GM23338 (cell line): ENCODE measurements at regions not wholly inside any gene's neighbourhood (a gene's known extent, or its start where the extent isn't known, plus 50 kb on each side); places are given as distances from the start of the nearest gene placed in this dataset.

Source experiments
- ATAC-seq: fragments of 200-7000 bp; cut with Tn5 transposase; 3 replicates; pipeline ENCODE4 v1.9.1; 2020
- DNase-seq: peaks from one replicate; pipeline ENCODE4 v3.0.0-alpha.2; 2015; ENCODE audit warnings: low spot score
- H2AFZ ChIP-seq: fragments of 200-600 bp; sonication (generic); 2 replicates; pipeline ENCODE4 v1.8.0; 2016; ENCODE audit warnings: antibody characterized with exemption, mild to moderate bottlenecking, moderate library complexity
- H3F3A ChIP-seq: fragments of 200-600 bp; sonication (generic); replicated peaks from 2 replicates; pipeline ENCODE4 v1.8.0; 2017; ENCODE audit warnings: antibody characterized with exemption, mixed run types, low read depth
- H3K27ac ChIP-seq: fragments of 200-600 bp; sonication (generic); 2 replicates; pipeline ENCODE4 v1.6.1; 2016; ENCODE audit warnings: low read depth
- H3K27me3 ChIP-seq: fragments of 200-600 bp; sonication (generic); 2 replicates; pipeline ENCODE4 v1.8.0; 2016; ENCODE audit warnings: mild to moderate bottlenecking, mixed run types, moderate library complexity; ENCODE audit not compliant: insufficient read depth
- H3K36me3 ChIP-seq: fragments of 200-600 bp; sonication (generic); 2 replicates; pipeline ENCODE4 v1.8.0; 2016; ENCODE audit warnings: mild to moderate bottlenecking; ENCODE audit not compliant: insufficient read depth
- H3K4me1 ChIP-seq: fragments of 200-600 bp; sonication (generic); 2 replicates; pipeline ENCODE4 v1.8.0; 2016; ENCODE audit warnings: mild to moderate bottlenecking, moderate library complexity; ENCODE audit not compliant: insufficient read depth
- H3K4me2 ChIP-seq: fragments of 200-600 bp; sonication (generic); 2 replicates; pipeline ENCODE4 v1.7.1; 2017; ENCODE audit warnings: mixed run types
- H3K4me3 ChIP-seq: fragments of 200-600 bp; sonication (generic); 2 replicates; pipeline ENCODE4 v1.6.1; 2016; ENCODE audit warnings: mixed run types
- H3K79me2 ChIP-seq: fragments of 200-600 bp; sonication (generic); replicated peaks from 2 replicates; pipeline ENCODE4 v1.8.0; 2017; ENCODE audit warnings: mild to moderate bottlenecking; ENCODE audit not compliant: insufficient read depth
- H3K9me2 ChIP-seq: fragments of 200-600 bp; sonication (generic); 2 replicates; pipeline ENCODE4 v1.8.0; 2017; ENCODE audit not compliant: insufficient read depth
- H4K20me1 ChIP-seq: fragments of 200-600 bp; sonication (generic); replicated peaks from 2 replicates; pipeline ENCODE4 v1.8.0; 2017; ENCODE audit warnings: mild to moderate bottlenecking; ENCODE audit not compliant: insufficient read depth
- H3K27ac Mint-ChIP-seq: 2 replicates; pipeline ENCODE4 v1.8.0; 2020; ENCODE audit warnings: inconsistent platforms, mild to moderate bottlenecking, moderate library complexity, mixed read lengths
- H3K27me3 Mint-ChIP-seq: 3 replicates; pipeline ENCODE4 v1.8.0; 2022; ENCODE audit warnings: low read depth, mild to moderate bottlenecking, moderate library complexity, mixed read lengths, inconsistent platforms; ENCODE audit not compliant: insufficient read depth, poor library complexity
- H3K36me3 Mint-ChIP-seq: 3 replicates; pipeline ENCODE4 v1.8.0; 2021; ENCODE audit warnings: low read depth, mild to moderate bottlenecking, inconsistent platforms, moderate library complexity, mixed read lengths
- H3K4me1 Mint-ChIP-seq: 3 replicates; pipeline ENCODE4 v1.8.0; 2020; ENCODE audit warnings: mild to moderate bottlenecking, inconsistent platforms, mixed read lengths
- H3K4me3 Mint-ChIP-seq: 3 replicates; pipeline ENCODE4 v1.8.0; 2021; ENCODE audit warnings: moderate library complexity, mild to moderate bottlenecking, inconsistent platforms, mixed read lengths
- H3K9me3 Mint-ChIP-seq: 3 replicates; pipeline ENCODE4 v1.8.0; 2020; ENCODE audit warnings: moderate library complexity, mild to moderate bottlenecking, inconsistent platforms, mixed read lengths
- CREB1 ChIP-seq: fragments of 250-450 bp; sonication (Bioruptor Pico); IDR thresholded peaks from 2 replicates; pipeline ENCODE4 v1.5.0; 2020; ENCODE audit warnings: low read depth, mild to moderate bottlenecking, moderate library complexity
- ETS1 ChIP-seq: IDR thresholded peaks from 2 replicates; pipeline ENCODE4 v1.6.1; 2016; ENCODE audit warnings: antibody characterized with exemption
- EZH2 ChIP-seq: fragments of 200-600 bp; sonication (generic); IDR thresholded peaks from one replicate; pipeline ENCODE4 v1.8.0; 2017; ENCODE audit warnings: antibody characterized with exemption, mild to moderate bottlenecking, low read depth; ENCODE audit not compliant: unreplicated experiment
- EZH2phosphoT487 ChIP-seq: fragments of 200-600 bp; sonication (generic); IDR thresholded peaks from one replicate; pipeline ENCODE4 v1.8.1; 2018; ENCODE audit warnings: antibody characterized with exemption; ENCODE audit not compliant: unreplicated experiment
- JUNB ChIP-seq: IDR thresholded peaks from one replicate; pipeline ENCODE4 v1.6.1; 2016; ENCODE audit warnings: antibody characterized with exemption; ENCODE audit not compliant: unreplicated experiment
- NANOG ChIP-seq: IDR thresholded peaks from 2 replicates; pipeline ENCODE4 v1.6.1; 2016; ENCODE audit warnings: antibody characterized with exemption, borderline replicate concordance
- POLR2AphosphoS5 ChIP-seq: IDR thresholded peaks from 2 replicates; pipeline ENCODE4 v1.6.1; 2016; ENCODE audit warnings: antibody characterized with exemption, low read depth
- STAT1 ChIP-seq: IDR thresholded peaks from one replicate; pipeline ENCODE4 v1.6.1; 2016; ENCODE audit warnings: antibody characterized with exemption; ENCODE audit not compliant: unreplicated experiment
- ZNF114 ChIP-seq: fragments of 250-450 bp; sonication (Bioruptor Pico); IDR thresholded peaks from 2 replicates; pipeline ENCODE4 v1.5.0; 2020; ENCODE audit warnings: mild to moderate bottlenecking, moderate library complexity
- ZNF331 ChIP-seq: fragments of 250-450 bp; sonication (Bioruptor Pico); IDR thresholded peaks from 2 replicates; pipeline ENCODE4 v1.5.0; 2020; ENCODE audit warnings: low read depth, mild to moderate bottlenecking, moderate library complexity
- TF ChIP-seq, protein P1 (sequence below): IDR thresholded peaks from one replicate; pipeline ENCODE4 v1.6.1; 2018; ENCODE audit warnings: antibody characterized with exemption; ENCODE audit not compliant: unreplicated experiment
- TF ChIP-seq, protein P2 (sequence below), 2 experiments: fragments of 200-600 bp in 1 of 2; sonication (generic) in 1 of 2; conservative IDR thresholded peaks; 2 replicates each; pipeline versions ENCODE4 v1.5.1 to v1.6.1; 2016 to 2017; ENCODE audit warnings: antibody characterized with exemption in 2 of 2, low read depth in 2 of 2, mild to moderate bottlenecking in 2 of 2, moderate library complexity in 1 of 2
- TF ChIP-seq, protein P3 (sequence below): fragments of 250-450 bp; sonication (Bioruptor Pico); IDR thresholded peaks from 2 replicates; pipeline ENCODE4 v1.5.0; 2020; ENCODE audit warnings: mild to moderate bottlenecking, moderate library complexity

DNA sequence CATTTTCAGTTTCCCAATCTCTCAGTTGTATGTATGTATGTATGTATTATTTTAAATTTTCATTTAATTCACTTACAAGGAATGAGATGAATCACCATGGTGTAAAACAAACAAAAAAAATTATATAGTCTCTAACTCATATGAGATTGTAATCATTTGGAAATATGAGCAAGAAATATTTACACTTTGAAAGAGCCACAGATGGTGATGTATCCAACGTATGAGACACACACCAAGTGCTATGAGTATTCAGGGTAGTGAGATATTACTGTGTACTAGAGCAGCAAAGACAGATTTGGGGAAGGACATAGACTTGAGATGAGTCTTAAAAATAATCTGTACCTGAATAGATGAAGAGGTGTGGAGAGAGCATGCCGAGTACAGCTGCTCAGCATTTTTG, 1154.4 kb downstream of the RAPGEF2 start:
- no peaks in the 10 kb centered on the region for H3K79me2 ChIP-seq
- no peaks in the 10 kb centered on the region for H3K4me1 Mint-ChIP-seq
- H3K9me3 Mint-ChIP-seq, result peaks cover 7% of the 10 kb centered on the region
- no peak overlapping the region for H3K4me3 ChIP-seq
- no peaks in the 10 kb centered on the region for H3K27me3 Mint-ChIP-seq
- H3K27ac Mint-ChIP-seq, result no peak overlapping the region
- no peak overlapping the region for H3K27ac ChIP-seq
- TF ChIP-seq, protein P1, sequence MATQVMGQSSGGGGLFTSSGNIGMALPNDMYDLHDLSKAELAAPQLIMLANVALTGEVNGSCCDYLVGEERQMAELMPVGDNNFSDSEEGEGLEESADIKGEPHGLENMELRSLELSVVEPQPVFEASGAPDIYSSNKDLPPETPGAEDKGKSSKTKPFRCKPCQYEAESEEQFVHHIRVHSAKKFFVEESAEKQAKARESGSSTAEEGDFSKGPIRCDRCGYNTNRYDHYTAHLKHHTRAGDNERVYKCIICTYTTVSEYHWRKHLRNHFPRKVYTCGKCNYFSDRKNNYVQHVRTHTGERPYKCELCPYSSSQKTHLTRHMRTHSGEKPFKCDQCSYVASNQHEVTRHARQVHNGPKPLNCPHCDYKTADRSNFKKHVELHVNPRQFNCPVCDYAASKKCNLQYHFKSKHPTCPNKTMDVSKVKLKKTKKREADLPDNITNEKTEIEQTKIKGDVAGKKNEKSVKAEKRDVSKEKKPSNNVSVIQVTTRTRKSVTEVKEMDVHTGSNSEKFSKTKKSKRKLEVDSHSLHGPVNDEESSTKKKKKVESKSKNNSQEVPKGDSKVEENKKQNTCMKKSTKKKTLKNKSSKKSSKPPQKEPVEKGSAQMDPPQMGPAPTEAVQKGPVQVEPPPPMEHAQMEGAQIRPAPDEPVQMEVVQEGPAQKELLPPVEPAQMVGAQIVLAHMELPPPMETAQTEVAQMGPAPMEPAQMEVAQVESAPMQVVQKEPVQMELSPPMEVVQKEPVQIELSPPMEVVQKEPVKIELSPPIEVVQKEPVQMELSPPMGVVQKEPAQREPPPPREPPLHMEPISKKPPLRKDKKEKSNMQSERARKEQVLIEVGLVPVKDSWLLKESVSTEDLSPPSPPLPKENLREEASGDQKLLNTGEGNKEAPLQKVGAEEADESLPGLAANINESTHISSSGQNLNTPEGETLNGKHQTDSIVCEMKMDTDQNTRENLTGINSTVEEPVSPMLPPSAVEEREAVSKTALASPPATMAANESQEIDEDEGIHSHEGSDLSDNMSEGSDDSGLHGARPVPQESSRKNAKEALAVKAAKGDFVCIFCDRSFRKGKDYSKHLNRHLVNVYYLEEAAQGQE, result no peak
- no peak for TF ChIP-seq CREB1 (CRISPR knock-in tag)
- no peak for TF ChIP-seq EZH2
- no peak for TF ChIP-seq STAT1
- TF ChIP-seq, protein P2, sequence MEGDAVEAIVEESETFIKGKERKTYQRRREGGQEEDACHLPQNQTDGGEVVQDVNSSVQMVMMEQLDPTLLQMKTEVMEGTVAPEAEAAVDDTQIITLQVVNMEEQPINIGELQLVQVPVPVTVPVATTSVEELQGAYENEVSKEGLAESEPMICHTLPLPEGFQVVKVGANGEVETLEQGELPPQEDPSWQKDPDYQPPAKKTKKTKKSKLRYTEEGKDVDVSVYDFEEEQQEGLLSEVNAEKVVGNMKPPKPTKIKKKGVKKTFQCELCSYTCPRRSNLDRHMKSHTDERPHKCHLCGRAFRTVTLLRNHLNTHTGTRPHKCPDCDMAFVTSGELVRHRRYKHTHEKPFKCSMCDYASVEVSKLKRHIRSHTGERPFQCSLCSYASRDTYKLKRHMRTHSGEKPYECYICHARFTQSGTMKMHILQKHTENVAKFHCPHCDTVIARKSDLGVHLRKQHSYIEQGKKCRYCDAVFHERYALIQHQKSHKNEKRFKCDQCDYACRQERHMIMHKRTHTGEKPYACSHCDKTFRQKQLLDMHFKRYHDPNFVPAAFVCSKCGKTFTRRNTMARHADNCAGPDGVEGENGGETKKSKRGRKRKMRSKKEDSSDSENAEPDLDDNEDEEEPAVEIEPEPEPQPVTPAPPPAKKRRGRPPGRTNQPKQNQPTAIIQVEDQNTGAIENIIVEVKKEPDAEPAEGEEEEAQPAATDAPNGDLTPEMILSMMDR (conservative IDR thresholded peaks at IDR 0.05; ENCODE audit: low read depth in 2 of 2), result no peak
- TF ChIP-seq ETS1, result no peak
- TF ChIP-seq EZH2phosphoT487, result no peak
- TF ChIP-seq JUNB, result no peak
- TF ChIP-seq, protein P3, sequence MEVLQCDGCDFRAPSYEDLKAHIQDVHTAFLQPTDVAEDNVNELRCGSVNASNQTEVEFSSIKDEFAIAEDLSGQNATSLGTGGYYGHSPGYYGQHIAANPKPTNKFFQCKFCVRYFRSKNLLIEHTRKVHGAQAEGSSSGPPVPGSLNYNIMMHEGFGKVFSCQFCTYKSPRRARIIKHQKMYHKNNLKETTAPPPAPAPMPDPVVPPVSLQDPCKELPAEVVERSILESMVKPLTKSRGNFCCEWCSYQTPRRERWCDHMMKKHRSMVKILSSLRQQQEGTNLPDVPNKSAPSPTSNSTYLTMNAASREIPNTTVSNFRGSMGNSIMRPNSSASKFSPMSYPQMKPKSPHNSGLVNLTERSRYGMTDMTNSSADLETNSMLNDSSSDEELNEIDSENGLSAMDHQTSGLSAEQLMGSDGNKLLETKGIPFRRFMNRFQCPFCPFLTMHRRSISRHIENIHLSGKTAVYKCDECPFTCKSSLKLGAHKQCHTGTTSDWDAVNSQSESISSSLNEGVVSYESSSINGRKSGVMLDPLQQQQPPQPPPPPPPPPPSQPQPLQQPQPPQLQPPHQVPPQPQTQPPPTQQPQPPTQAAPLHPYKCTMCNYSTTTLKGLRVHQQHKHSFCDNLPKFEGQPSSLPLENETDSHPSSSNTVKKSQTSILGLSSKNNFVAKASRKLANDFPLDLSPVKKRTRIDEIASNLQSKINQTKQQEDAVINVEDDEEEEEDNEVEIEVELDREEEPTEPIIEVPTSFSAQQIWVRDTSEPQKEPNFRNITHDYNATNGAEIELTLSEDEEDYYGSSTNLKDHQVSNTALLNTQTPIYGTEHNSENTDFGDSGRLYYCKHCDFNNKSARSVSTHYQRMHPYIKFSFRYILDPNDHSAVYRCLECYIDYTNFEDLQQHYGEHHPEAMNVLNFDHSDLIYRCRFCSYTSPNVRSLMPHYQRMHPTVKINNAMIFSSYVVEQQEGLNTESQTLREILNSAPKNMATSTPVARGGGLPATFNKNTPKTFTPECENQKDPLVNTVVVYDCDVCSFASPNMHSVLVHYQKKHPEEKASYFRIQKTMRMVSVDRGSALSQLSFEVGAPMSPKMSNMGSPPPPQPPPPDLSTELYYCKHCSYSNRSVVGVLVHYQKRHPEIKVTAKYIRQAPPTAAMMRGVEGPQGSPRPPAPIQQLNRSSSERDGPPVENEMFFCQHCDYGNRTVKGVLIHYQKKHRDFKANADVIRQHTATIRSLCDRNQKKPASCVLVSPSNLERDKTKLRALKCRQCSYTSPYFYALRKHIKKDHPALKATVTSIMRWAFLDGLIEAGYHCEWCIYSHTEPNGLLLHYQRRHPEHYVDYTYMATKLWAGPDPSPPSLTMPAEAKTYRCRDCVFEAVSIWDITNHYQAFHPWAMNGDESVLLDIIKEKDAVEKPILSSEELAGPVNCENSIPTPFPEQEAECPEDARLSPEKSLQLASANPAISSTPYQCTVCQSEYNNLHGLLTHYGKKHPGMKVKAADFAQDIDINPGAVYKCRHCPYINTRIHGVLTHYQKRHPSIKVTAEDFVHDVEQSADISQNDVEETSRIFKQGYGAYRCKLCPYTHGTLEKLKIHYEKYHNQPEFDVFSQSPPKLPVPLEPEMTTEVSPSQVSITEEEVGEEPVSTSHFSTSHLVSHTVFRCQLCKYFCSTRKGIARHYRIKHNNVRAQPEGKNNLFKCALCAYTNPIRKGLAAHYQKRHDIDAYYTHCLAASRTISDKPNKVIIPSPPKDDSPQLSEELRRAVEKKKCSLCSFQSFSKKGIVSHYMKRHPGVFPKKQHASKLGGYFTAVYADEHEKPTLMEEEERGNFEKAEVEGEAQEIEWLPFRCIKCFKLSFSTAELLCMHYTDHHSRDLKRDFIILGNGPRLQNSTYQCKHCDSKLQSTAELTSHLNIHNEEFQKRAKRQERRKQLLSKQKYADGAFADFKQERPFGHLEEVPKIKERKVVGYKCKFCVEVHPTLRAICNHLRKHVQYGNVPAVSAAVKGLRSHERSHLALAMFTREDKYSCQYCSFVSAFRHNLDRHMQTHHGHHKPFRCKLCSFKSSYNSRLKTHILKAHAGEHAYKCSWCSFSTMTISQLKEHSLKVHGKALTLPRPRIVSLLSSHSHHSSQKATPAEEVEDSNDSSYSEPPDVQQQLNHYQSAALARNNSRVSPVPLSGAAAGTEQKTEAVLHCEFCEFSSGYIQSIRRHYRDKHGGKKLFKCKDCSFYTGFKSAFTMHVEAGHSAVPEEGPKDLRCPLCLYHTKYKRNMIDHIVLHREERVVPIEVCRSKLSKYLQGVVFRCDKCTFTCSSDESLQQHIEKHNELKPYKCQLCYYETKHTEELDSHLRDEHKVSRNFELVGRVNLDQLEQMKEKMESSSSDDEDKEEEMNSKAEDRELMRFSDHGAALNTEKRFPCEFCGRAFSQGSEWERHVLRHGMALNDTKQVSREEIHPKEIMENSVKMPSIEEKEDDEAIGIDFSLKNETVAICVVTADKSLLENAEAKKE (CRISPR knock-in tag), result no peak
- TF ChIP-seq POLR2AphosphoS5, result no peak
- TF ChIP-seq ZNF331 (CRISPR knock-in tag), result no peak
- no peak for TF ChIP-seq ZNF114
- TF ChIP-seq NANOG, result no peak
- no peaks in the 10 kb centered on the region for H3K4me1 ChIP-seq
- H3K4me2 ChIP-seq, result no peak overlapping the region
- no peak for ATAC-seq
- H3K9me2 ChIP-seq, result no peaks in the 10 kb centered on the region
- no peak overlapping the region for H2AFZ ChIP-seq
- no peaks in the 10 kb centered on the region for H4K20me1 ChIP-seq
- H3K4me3 Mint-ChIP-seq, result no peak overlapping the region
- H3K36me3 ChIP-seq, result no peaks in the 10 kb centered on the region
- no peak for DNase-seq
- no peaks in the 10 kb centered on the region for H3K36me3 Mint-ChIP-seq
- no peaks in the 10 kb centered on the region for H3K27me3 ChIP-seq
- H3F3A ChIP-seq, result no peaks in the 10 kb centered on the region
